Psoas muscle (tissue), 7 donors: ENCODE measurements at regions not wholly inside any gene's neighbourhood (a gene's known extent, or its start where the extent isn't known, plus 50 kb on each side); places are given as distances from the start of the nearest gene placed in this dataset.
"Not testable (repeated sequence)": the region's sequence is repeated elsewhere in the genome, so short reads cannot be mapped to it uniquely, and the experiment has no call there.

Source experiments
- ATAC-seq, 4 donors: fragments of 200-7000 bp; cut with Tn5 transposase; one replicate each; pipeline ENCODE4 v1.9.1; 2020; ENCODE audit warnings: moderate library complexity in 3 of 4, mild to moderate bottlenecking in 2 of 4
- DNase-seq, 2 donors: peaks; one replicate each; pipeline ENCODE4 v3.0.0-alpha.2; 2020
- H3K27ac ChIP-seq: fragments of 200-600 bp; one replicate; pipeline ENCODE4 v1.8.0; 2022
- H3K27me3 ChIP-seq, 3 donors: fragments of 200-600 bp in 1 of 3; one replicate each; pipeline versions ENCODE4 v1.6.1 to v1.8.0; 2013 to 2022; ENCODE audit warnings: low read length in 2 of 3, mild to moderate bottlenecking in 2 of 3, moderate library complexity in 1 of 3; ENCODE audit not compliant: insufficient read depth in 3 of 3
- H3K36me3 ChIP-seq, 2 donors: fragments of 200-600 bp in 1 of 2; one replicate each; pipeline versions ENCODE4 v1.6.1 to v1.8.0; 2013 to 2022; ENCODE audit warnings: low read depth in 1 of 2, mild to moderate bottlenecking in 1 of 2, moderate library complexity in 1 of 2; ENCODE audit not compliant: insufficient read depth in 1 of 2
- H3K4me1 ChIP-seq: fragments of 200-600 bp; one replicate; pipeline ENCODE4 v1.8.0; 2022
- H3K4me3 ChIP-seq: fragments of 200-600 bp; one replicate; pipeline ENCODE4 v1.8.0; 2022; ENCODE audit warnings: mild to moderate bottlenecking
- H3K9me3 ChIP-seq: fragments of 200-600 bp; one replicate; pipeline ENCODE4 v1.8.0; 2022
- WGBS, 3 donors: extraction: QIAGEN DNeasy Blood & Tissue Kit; methylation state at CpG; one replicate each; pipeline versions ENCODE4 v1.1.6 to v1.1.7; 2013; 5-methylcytosine and 5-hydroxymethylcytosine counted together
- intact Hi-C, 2 donors: fragments of 100-400 bp; cut with DNase I; formaldehyde crosslinking; loops; one replicate each; pipeline versions ENCODE4 v1.11.0 to v1.14.2; 2022
- TF ChIP-seq, protein P1 (sequence below): fragments of 200-600 bp; IDR thresholded peaks from one replicate; pipeline ENCODE4 v1.8.0; 2022; ENCODE audit warnings: antibody characterized with exemption
- donor health status: healthy with polysubstance abuse.
- donor health status: DM: no; HTN: no; CAD: no; lungs with moderate emphysema.
- donor health status: Bipolar disorder and iron deficiency.
- donor health status: healthy.
- donor health status: DM: yes; HTN: yes; CAD: no.
- donor health status: DM: no; HTN: no; CAD: no.
- donor health status: DM: yes; HTN: yes; CAD: no.

DNA sequence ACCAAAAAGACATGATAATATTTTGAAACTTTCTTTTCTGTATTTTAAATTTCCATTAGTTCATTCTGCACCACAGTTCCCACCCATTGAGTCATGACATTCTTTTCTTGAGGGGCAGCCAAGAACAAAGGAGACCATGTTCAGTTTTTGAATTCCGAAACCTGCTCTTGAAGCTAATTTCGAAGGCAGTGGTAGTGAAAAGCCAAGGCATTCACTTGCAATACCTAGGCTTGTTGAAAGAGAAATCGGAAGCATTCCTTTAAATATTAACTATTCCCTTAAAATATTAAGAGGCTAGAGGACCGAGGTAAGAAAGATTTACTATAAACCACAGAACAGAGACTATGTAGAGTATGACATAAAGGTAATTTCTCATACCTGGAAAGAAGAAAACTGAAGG, 256.3 kb downstream of the ADGRL2 start:
- Histone ChIP-seq H3K4me3 (no peak overlapping the region), H3K4me1 (no peaks in the 10 kb centered on the region), H3K9me3 (no peaks in the 10 kb centered on the region), H3K36me3 (no peaks in the 10 kb centered on the region), H3K27me3 (no peaks in the 10 kb centered on the region), H3K27ac (no peak overlapping the region)
- intact Hi-C loops, result no loop called here
- 92 to 93% (median 93%) methylated on average over 4 of the region's 4 CpGs for WGBS, 3 donors
- ATAC-seq (no peak), DNase-seq (no peak)
- TF ChIP-seq, protein P1, sequence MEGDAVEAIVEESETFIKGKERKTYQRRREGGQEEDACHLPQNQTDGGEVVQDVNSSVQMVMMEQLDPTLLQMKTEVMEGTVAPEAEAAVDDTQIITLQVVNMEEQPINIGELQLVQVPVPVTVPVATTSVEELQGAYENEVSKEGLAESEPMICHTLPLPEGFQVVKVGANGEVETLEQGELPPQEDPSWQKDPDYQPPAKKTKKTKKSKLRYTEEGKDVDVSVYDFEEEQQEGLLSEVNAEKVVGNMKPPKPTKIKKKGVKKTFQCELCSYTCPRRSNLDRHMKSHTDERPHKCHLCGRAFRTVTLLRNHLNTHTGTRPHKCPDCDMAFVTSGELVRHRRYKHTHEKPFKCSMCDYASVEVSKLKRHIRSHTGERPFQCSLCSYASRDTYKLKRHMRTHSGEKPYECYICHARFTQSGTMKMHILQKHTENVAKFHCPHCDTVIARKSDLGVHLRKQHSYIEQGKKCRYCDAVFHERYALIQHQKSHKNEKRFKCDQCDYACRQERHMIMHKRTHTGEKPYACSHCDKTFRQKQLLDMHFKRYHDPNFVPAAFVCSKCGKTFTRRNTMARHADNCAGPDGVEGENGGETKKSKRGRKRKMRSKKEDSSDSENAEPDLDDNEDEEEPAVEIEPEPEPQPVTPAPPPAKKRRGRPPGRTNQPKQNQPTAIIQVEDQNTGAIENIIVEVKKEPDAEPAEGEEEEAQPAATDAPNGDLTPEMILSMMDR, result no peak

DNA sequence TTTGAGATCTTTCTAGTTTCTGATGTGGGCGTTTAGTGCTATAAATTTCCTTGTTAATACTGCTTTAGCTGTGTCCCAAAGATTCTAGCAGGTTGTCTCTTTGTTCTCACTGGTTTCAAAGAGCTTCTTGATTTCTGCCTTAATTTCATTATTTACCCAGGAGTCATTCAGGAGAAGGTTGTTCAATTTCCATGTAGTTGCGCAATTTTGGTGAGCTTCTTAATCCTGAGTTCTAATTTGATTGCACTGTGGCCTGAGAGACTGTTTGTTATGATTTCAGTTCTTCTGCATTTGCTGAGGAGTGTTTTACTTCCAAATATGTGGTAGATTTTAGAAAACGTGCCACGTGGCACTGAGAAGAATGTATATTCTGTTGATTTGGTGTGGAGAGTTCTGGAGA, 254.6 kb downstream of the ADGRL2 start:
- H3K4me3 ChIP-seq, H3K36me3 ChIP-seq, DNase-seq, H3K9me3 ChIP-seq, H3K27me3 ChIP-seq, H3K27ac ChIP-seq, intact Hi-C loops, ATAC-seq, H3K4me1 ChIP-seq: not testable (repeated sequence)
- 91 to 93% (median 91%) methylated on average over 4 of the region's 4 CpGs for WGBS, 3 donors

DNA sequence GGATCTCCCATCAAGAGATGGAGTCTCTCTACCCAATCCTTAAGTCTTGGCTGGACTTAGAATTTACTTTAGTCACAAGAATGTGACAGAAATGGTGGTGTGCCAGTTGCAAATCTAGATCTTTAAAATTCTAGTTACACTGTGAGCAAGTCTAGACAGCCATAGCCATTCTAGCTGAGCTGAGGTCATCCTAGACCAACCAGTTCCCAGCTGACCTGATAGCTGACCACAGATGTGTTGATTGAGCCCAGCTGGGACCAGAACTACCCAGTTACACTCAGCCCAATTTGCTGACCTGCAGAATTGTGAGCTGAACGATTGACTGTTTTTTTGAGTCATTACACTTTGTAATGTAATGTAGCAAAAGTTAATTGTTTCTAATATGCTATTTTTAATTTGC, 251.8 kb downstream of the ADGRL2 start:
- Histone ChIP-seq H3K27me3 (peaks cover 0 to 2% (median 0%) of the 10 kb centered on the region in 3 donors), H3K9me3 (no peaks in the 10 kb centered on the region), H3K36me3 (no peaks in the 10 kb centered on the region), H3K27ac (no peak overlapping the region), H3K4me3 (no peak overlapping the region), H3K4me1 (no peaks in the 10 kb centered on the region)
- TF ChIP-seq, protein P1, result no peak
- ATAC-seq (no peak), DNase-seq (no peak)
- 74 to 78% (median 78%) methylated on average over 1 of the region's 1 CpG for WGBS, 3 donors
- intact Hi-C loops, result no loop called here

DNA sequence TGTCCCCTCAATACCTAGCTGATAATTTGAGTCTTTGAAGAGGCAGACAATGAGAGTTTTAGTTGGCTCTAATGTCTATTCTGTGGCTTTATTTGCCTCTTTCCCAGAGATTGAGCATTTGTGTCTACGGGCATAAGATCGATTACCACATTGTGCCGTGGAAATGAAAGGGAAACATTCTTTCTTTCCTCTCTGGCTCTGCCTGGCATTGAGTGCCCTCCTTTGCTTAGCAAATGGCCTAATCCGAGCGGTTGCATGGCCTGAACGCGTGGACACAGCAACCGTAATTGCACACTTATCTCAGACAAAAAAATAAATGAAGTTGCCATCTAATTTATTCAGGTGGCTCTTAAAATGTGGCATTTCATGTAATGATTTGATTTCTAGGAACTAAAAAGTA, 247.9 kb downstream of the ADGRL2 start:
- DNase-seq, result no peak
- Histone ChIP-seq H3K4me1 (no peaks in the 10 kb centered on the region), H3K27ac (no peak overlapping the region), H3K27me3 (peaks cover 0 to 2% (median 0%) of the 10 kb centered on the region in 3 donors), H3K9me3 (no peaks in the 10 kb centered on the region), H3K4me3 (no peak overlapping the region), H3K36me3 (no peaks in the 10 kb centered on the region)
- TF ChIP-seq, protein P1, result no peak
- WGBS, 3 donors, result 45 to 66% (median 52%) methylated on average over 8 of the region's 8 CpGs
- ATAC-seq, result no peak
- intact Hi-C loops, result no loop called here

DNA sequence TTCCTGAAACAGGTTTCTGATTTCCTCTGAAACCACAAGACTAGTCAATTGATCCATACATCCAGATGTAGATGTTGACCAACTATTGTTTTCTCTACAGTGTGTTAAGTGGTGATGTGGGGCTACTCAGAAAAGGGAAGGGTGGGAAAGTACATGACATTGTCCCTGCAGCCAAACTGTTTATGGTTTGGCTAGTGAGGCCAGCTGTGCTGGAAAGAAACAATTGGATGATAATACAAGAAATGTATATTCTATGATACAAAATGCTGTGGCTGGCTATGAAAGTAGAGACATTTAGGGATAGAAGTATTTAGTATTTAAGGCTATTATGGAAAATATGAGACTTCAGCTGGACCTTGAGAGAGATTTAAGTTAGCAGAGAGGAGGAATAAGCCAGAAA, 244.5 kb downstream of the ADGRL2 start:
- H3K27me3 ChIP-seq, result peaks cover 0 to 2% (median 0%) of the 10 kb centered on the region in 3 donors
- no peaks in the 10 kb centered on the region for H3K4me1 ChIP-seq
- H3K4me3 ChIP-seq, result no peak overlapping the region
- H3K27ac ChIP-seq, result no peak overlapping the region
- H3K9me3 ChIP-seq, result no peaks in the 10 kb centered on the region
- intact Hi-C loops, result no loop called here
- ATAC-seq, result no peak
- TF ChIP-seq, protein P1, result no peak
- DNase-seq, result no peak
- H3K36me3 ChIP-seq, result no peaks in the 10 kb centered on the region
